ENCODE measurements at regions not wholly inside any gene's neighbourhood (a gene's known extent, or its start where the extent isn't known, plus 50 kb on each side); places are given as distances from the start of the nearest gene placed in this dataset.
"Not testable (repeated sequence)": the region's sequence is repeated elsewhere in the genome, so short reads cannot be mapped to it uniquely, and the experiment has no call there.

GRCh38 chrX:830532-830931, 199.9 kb downstream of the SHOX start:
- DNase-seq = no peak

GRCh38 chrX:829145-829544, 198.6 kb downstream of the SHOX start:
- DNase-seq = no peak

- DNase-seq = no peak
These were observed 197.9 kb downstream of the SHOX start for GRCh38 chrX:828411-828959.

- no peak for DNase-seq
These were observed 195.9 kb downstream of the SHOX start for GRCh38 chrX:826448-826847.

GRCh38 chrX:825991-826390, 195.4 kb downstream of the SHOX start:
- peak; percentile 56 for DNase-seq

- DNase-seq = not testable (repeated sequence)
These were observed 192.5 kb downstream of the SHOX start for GRCh38 chrX:823073-823472.

- DNase-seq = peak; percentile 37
These were observed 190.9 kb downstream of the SHOX start for GRCh38 chrX:821327-822107.

GRCh38 chrX:819684-820083, 189.1 kb downstream of the SHOX start:
- no peak for DNase-seq

- DNase-seq = no peak
These were observed 187.2 kb downstream of the SHOX start for GRCh38 chrX:817759-818300.

- not testable (repeated sequence) for DNase-seq
These were observed 186.6 kb downstream of the SHOX start for GRCh38 chrX:817147-817546.

GRCh38 chrX:816411-816810, 185.8 kb downstream of the SHOX start:
- DNase-seq = no peak

- no peak for DNase-seq
These were observed 179.6 kb downstream of the SHOX start for GRCh38 chrX:810186-810585.

- no peak for DNase-seq
These were observed 178.5 kb downstream of the SHOX start for GRCh38 chrX:809081-809480.

- DNase-seq = no peak
These were observed 176.0 kb downstream of the SHOX start for GRCh38 chrX:806586-806985.

- DNase-seq = no peak
These were observed 175.4 kb downstream of the SHOX start for GRCh38 chrX:805988-806387.

GRCh38 chrX:805103-805670, 174.6 kb downstream of the SHOX start:
- DNase-seq = no peak

GRCh38 chrX:802846-803245, 172.3 kb downstream of the SHOX start:
- peak; percentile 45 for DNase-seq

- no peak for DNase-seq
These were observed 169.2 kb downstream of the SHOX start for GRCh38 chrX:799808-800207.

GRCh38 chrX:794311-794710, 163.7 kb downstream of the SHOX start:
- no peak for DNase-seq

- no peak for DNase-seq
These were observed 162.7 kb downstream of the SHOX start for GRCh38 chrX:793216-793770.

GRCh38 chrX:791479-792034, 161.0 kb downstream of the SHOX start:
- no peak for DNase-seq

- DNase-seq = no peak
These were observed 160.3 kb downstream of the SHOX start for GRCh38 chrX:790783-791360.

GRCh38 chrX:790041-790506, 159.5 kb downstream of the SHOX start:
- no peak for DNase-seq
